ENCODE measurements at regions not wholly inside any gene's neighbourhood (a gene's known extent, or its start where the extent isn't known, plus 50 kb on each side); places are given as distances from the start of the nearest gene placed in this dataset.

- Histone ChIP-seq H3K27ac (no peak overlapping the region), H3K4me3 (no peak overlapping the region), H3K4me1 (no peaks in the 10 kb centered on the region), H3K36me3 (no peaks in the 10 kb centered on the region), H3K9me3 (no peaks in the 10 kb centered on the region), H3K27me3 (no peaks in the 10 kb centered on the region)
- DNase-seq = no peak
- in situ Hi-C loops (cut with MboI; ENCODE audit: low pct_ligation_motif_present in 1 of 4, low pct_unique_long_range_greater_than_20kb in 1 of 4, low sequenced_read_pairs in 3 of 4) (no loop called here), intact Hi-C loops (cut with DNase I; ENCODE audit: low total_unique reads) (no loop called here)
- WGBS, 2 donors (ENCODE audit: low coverage in 1 of 2) = 80 to 94% methylated on average over 2 to 6 of the region's 6 CpGs
- TF ChIP-seq POLR2AphosphoS5 (IDR thresholded peaks at IDR 0.05) (no peak), EP300 (IDR thresholded peaks at IDR 0.05; ENCODE audit: low read depth) (no peak), CTCF (IDR thresholded peaks at IDR 0.05) (no peak), POLR2A (IDR thresholded peaks at IDR 0.05) (no peak)
Observed at GRCh38 chr14:75361041-75361440, 66.8 kb upstream of the JDP2 start.

GRCh38 chr14:75361751-75362433 is 65.9 kb upstream of the JDP2 start:
- Histone ChIP-seq H3K4me3 (no peak overlapping the region), H3K27ac (no peak overlapping the region), H3K36me3 (no peaks in the 10 kb centered on the region), H3K9me3 (no peaks in the 10 kb centered on the region), H3K27me3 (no peaks in the 10 kb centered on the region), H3K4me1 (no peaks in the 10 kb centered on the region)
- intact Hi-C loops (cut with DNase I; ENCODE audit: low total_unique reads) (no loop called here), in situ Hi-C loops (cut with MboI; ENCODE audit: low pct_ligation_motif_present in 1 of 4, low pct_unique_long_range_greater_than_20kb in 1 of 4, low sequenced_read_pairs in 3 of 4) (no loop called here)
- TF ChIP-seq POLR2A (IDR thresholded peaks at IDR 0.05) = no peak
- no peak for TF ChIP-seq EP300 (IDR thresholded peaks at IDR 0.05; ENCODE audit: low read depth)
- 69% methylated on average over 7 of the region's 7 CpGs; no CpG with 5 or more reads in 1 of the 2 donors for WGBS, 2 donors (ENCODE audit: low coverage in 1 of 2)
- no peak for DNase-seq

- WGBS, 2 donors (ENCODE audit: low coverage in 1 of 2) = 94 to 100% methylated on average over 1 to 5 of the region's 5 CpGs
- in situ Hi-C loops (cut with MboI; ENCODE audit: low pct_ligation_motif_present in 1 of 4, low pct_unique_long_range_greater_than_20kb in 1 of 4, low sequenced_read_pairs in 3 of 4) = no loop called here
- TF ChIP-seq POLR2AphosphoS5 (IDR thresholded peaks at IDR 0.05) (no peak), POLR2A (IDR thresholded peaks at IDR 0.05) (no peak), CTCF (IDR thresholded peaks at IDR 0.05) (no peak), EP300 (IDR thresholded peaks at IDR 0.05; ENCODE audit: low read depth) (no peak)
Observed at GRCh38 chr14:75363130-75363529, 64.7 kb upstream of the JDP2 start.

GRCh38 chr14:75363570-75364227 is 64.1 kb upstream of the JDP2 start:
- Histone ChIP-seq H3K27me3 (no peaks in the 10 kb centered on the region), H3K9me3 (no peaks in the 10 kb centered on the region), H3K36me3 (no peaks in the 10 kb centered on the region), H3K27ac (peak overlapping the region in 2 of 4 donors; percentile 1 to 14), H3K4me3 (no peak overlapping the region), H3K4me1 (no peaks in the 10 kb centered on the region)
- no peak for DNase-seq
- intact Hi-C loops (cut with DNase I; ENCODE audit: low total_unique reads) = no loop called here
- in situ Hi-C loops (cut with MboI; ENCODE audit: low pct_ligation_motif_present in 1 of 4, low pct_unique_long_range_greater_than_20kb in 1 of 4, low sequenced_read_pairs in 3 of 4) = no loop called here
- no peak for TF ChIP-seq POLR2AphosphoS5 (IDR thresholded peaks at IDR 0.05)
- no peak for TF ChIP-seq EP300 (IDR thresholded peaks at IDR 0.05; ENCODE audit: low read depth)
- no peak for TF ChIP-seq CTCF (IDR thresholded peaks at IDR 0.05)
- no peak for TF ChIP-seq POLR2A (IDR thresholded peaks at IDR 0.05)
- 60 to 67% methylated on average over 2 to 4 of the region's 4 CpGs for WGBS, 2 donors (ENCODE audit: low coverage in 1 of 2)

More at GRCh38 chr14:75363130-75363529, 64.7 kb upstream of the JDP2 start:
- no peaks in the 10 kb centered on the region for H3K4me1 ChIP-seq
- peak overlapping the region in 2 of 4 donors; percentile 1 to 14 for H3K27ac ChIP-seq
- no peak for DNase-seq
- H3K27me3 ChIP-seq = no peaks in the 10 kb centered on the region
- no peaks in the 10 kb centered on the region for H3K9me3 ChIP-seq
- H3K4me3 ChIP-seq = no peak overlapping the region
- intact Hi-C loops (cut with DNase I; ENCODE audit: low total_unique reads) = no loop called here
- no peaks in the 10 kb centered on the region for H3K36me3 ChIP-seq
